ENCODE measurements at regions not wholly inside any gene's neighbourhood (a gene's known extent, or its start where the extent isn't known, plus 50 kb on each side); places are given as distances from the start of the nearest gene placed in this dataset.
A peak's percentile ranks its signal among the peaks of the same experiment; 100 is the strongest.

GRCh38 chr11:87425391-87425790, 387.7 kb downstream of the TMEM135 start:
- no peak for DNase-seq (ENCODE audit: extremely low read depth, insufficient read length)
- Histone ChIP-seq H3K36me3 (ENCODE audit: control insufficient read depth, insufficient read depth, low read length) (no peaks in the 10 kb centered on the region), H3K27me3 (replicated peaks; ENCODE audit: control insufficient read depth, insufficient read depth, low read length) (peaks cover 2% of the 10 kb centered on the region), H3K4me3 (replicated peaks; ENCODE audit: low read depth, low read length) (no peak overlapping the region)
- no peak for TF ChIP-seq CTCF (IDR thresholded peaks at IDR 0.05; ENCODE audit: insufficient read depth, low read length, poor library complexity, severe bottlenecking)

DNA sequence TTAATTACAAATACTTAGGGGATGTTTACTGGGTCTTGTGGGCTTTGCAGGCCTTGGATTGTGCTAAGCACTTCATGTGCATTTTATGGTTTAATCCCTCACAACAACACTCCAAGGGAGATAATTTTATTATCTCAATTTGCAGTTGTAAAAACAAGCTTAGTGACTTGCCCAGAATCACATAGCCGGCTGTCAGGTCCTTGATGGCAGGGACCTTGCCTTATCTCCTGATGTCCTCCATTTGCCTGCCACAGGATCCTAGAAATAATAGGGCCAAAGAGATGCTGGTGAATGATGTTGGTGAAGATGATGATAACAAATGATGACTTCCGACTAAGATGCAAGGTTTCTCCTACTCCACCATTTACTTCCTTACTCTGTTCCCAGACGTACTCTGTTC, 385.4 kb downstream of the TMEM135 start:
- DNase-seq (ENCODE audit: extremely low read depth, insufficient read length), result no peak
- no peak overlapping the region for H3K4me3 ChIP-seq (replicated peaks; ENCODE audit: low read depth, low read length)
- no peak for TF ChIP-seq CTCF (IDR thresholded peaks at IDR 0.05; ENCODE audit: insufficient read depth, low read length, poor library complexity, severe bottlenecking)
- H3K36me3 ChIP-seq (ENCODE audit: control insufficient read depth, insufficient read depth, low read length), result no peaks in the 10 kb centered on the region
- H3K27me3 ChIP-seq (replicated peaks; ENCODE audit: control insufficient read depth, insufficient read depth, low read length), result peaks cover 2% of the 10 kb centered on the region

DNA sequence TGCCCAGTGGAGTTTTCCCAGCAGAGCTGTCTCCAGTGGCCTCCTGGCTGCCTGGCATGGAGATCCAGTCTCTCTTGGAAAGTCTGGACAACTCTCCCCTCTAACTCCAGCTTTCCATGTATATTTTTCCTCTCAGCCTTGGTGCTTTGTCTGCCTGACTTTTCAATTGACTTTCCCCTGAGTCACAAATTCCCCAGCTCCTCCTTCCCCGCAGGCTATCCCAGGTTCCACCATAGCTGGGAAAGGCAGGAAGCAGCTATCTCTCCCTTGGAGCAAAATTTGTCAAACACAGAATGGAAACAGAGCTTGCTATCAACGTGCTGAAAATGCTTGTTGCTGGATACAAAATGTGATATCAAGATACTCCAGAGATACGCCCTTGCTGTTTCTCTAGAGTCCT, 384.8 kb downstream of the TMEM135 start:
- TF ChIP-seq CTCF (IDR thresholded peaks at IDR 0.05; ENCODE audit: insufficient read depth, low read length, poor library complexity, severe bottlenecking), result no peak
- peaks cover 2% of the 10 kb centered on the region for H3K27me3 ChIP-seq (replicated peaks; ENCODE audit: control insufficient read depth, insufficient read depth, low read length)
- no peak overlapping the region for H3K4me3 ChIP-seq (replicated peaks; ENCODE audit: low read depth, low read length)
- no peaks in the 10 kb centered on the region for H3K36me3 ChIP-seq (ENCODE audit: control insufficient read depth, insufficient read depth, low read length)
- DNase-seq (ENCODE audit: extremely low read depth, insufficient read length), result no peak

GRCh38 chr11:87421422-87421821, 383.7 kb downstream of the TMEM135 start:
- peak; percentile 54 for DNase-seq (ENCODE audit: extremely low read depth, insufficient read length)
- Histone ChIP-seq H3K4me3 (replicated peaks; ENCODE audit: low read depth, low read length) (no peak overlapping the region), H3K27me3 (replicated peaks; ENCODE audit: control insufficient read depth, insufficient read depth, low read length) (peaks cover 2% of the 10 kb centered on the region), H3K36me3 (ENCODE audit: control insufficient read depth, insufficient read depth, low read length) (no peaks in the 10 kb centered on the region)
- TF ChIP-seq CTCF (IDR thresholded peaks at IDR 0.05; ENCODE audit: insufficient read depth, low read length, poor library complexity, severe bottlenecking), result peak; percentile 66

- DNase-seq (ENCODE audit: extremely low read depth, insufficient read length), result no peak
- no peak for TF ChIP-seq CTCF (IDR thresholded peaks at IDR 0.05; ENCODE audit: insufficient read depth, low read length, poor library complexity, severe bottlenecking)
- H3K27me3 ChIP-seq (replicated peaks; ENCODE audit: control insufficient read depth, insufficient read depth, low read length), result no peaks in the 10 kb centered on the region
- H3K4me3 ChIP-seq (replicated peaks; ENCODE audit: low read depth, low read length), result no peak overlapping the region
- no peaks in the 10 kb centered on the region for H3K36me3 ChIP-seq (ENCODE audit: control insufficient read depth, insufficient read depth, low read length)
These were observed 380.2 kb downstream of the TMEM135 start for GRCh38 chr11:87417951-87418350.

GRCh38 chr11:87405843-87406242, 368.1 kb downstream of the TMEM135 start:
- H3K36me3 ChIP-seq (ENCODE audit: control insufficient read depth, insufficient read depth, low read length), result no peaks in the 10 kb centered on the region
- no peak for TF ChIP-seq CTCF (IDR thresholded peaks at IDR 0.05; ENCODE audit: insufficient read depth, low read length, poor library complexity, severe bottlenecking)
- H3K4me3 ChIP-seq (replicated peaks; ENCODE audit: low read depth, low read length), result no peak overlapping the region
- no peak for DNase-seq (ENCODE audit: extremely low read depth, insufficient read length)
- H3K27me3 ChIP-seq (replicated peaks; ENCODE audit: control insufficient read depth, insufficient read depth, low read length), result no peaks in the 10 kb centered on the region; the same call in 1 of the 2 replicates
